ENCODE measurements at regions not wholly inside any gene's neighbourhood (a gene's known extent, or its start where the extent isn't known, plus 50 kb on each side); places are given as distances from the start of the nearest gene placed in this dataset.
"Not testable (repeated sequence)": the region's sequence is repeated elsewhere in the genome, so short reads cannot be mapped to it uniquely, and the experiment has no call there.

- in situ Hi-C loops (cut with MboI; ENCODE audit: low pct_ligation_motif_present in 1 of 4, low pct_unique_long_range_greater_than_20kb in 1 of 4, low sequenced_read_pairs in 3 of 4): no loop called here
- no peak for DNase-seq
- 40 to 68% methylated on average over 1 to 10 of the region's 10 CpGs for WGBS, 2 donors (ENCODE audit: low coverage in 1 of 2)
These were observed 132.8 kb upstream of the FUNDC1 start for GRCh38 chrX:44675362-44676024.

DNA sequence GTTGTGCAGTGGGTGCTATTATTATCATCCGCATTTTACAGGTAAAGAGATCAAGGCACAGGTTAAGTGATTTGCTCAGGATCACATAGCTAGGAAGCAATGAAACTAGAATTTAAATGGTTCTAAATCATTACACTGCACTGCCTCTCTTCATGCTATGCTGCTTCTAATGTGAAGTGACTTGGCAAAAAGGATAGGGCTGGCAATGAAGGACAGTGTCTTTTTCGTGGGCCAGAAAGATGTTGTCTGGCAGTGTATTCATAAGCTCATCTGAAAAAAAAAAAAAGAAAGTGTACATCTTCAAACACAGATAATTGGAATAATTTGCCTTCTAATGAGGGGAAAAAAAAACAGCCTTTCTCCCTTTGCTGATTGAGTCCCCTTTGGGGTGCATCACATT is 132.2 kb upstream of the FUNDC1 start:
- Histone ChIP-seq H3K27me3 (no peaks in the 10 kb centered on the region), H3K4me3 (no peak overlapping the region), H3K9me3 (no peaks in the 10 kb centered on the region), H3K4me1 (no peaks in the 10 kb centered on the region), H3K27ac (no peak overlapping the region), H3K36me3 (no peaks in the 10 kb centered on the region)
- TF ChIP-seq, protein P1, sequence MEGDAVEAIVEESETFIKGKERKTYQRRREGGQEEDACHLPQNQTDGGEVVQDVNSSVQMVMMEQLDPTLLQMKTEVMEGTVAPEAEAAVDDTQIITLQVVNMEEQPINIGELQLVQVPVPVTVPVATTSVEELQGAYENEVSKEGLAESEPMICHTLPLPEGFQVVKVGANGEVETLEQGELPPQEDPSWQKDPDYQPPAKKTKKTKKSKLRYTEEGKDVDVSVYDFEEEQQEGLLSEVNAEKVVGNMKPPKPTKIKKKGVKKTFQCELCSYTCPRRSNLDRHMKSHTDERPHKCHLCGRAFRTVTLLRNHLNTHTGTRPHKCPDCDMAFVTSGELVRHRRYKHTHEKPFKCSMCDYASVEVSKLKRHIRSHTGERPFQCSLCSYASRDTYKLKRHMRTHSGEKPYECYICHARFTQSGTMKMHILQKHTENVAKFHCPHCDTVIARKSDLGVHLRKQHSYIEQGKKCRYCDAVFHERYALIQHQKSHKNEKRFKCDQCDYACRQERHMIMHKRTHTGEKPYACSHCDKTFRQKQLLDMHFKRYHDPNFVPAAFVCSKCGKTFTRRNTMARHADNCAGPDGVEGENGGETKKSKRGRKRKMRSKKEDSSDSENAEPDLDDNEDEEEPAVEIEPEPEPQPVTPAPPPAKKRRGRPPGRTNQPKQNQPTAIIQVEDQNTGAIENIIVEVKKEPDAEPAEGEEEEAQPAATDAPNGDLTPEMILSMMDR (IDR thresholded peaks at IDR 0.05): no peak
- TF ChIP-seq POLR2A (IDR thresholded peaks at IDR 0.05) (no peak), EP300 (IDR thresholded peaks at IDR 0.05; ENCODE audit: low read depth) (no peak), POLR2AphosphoS5 (IDR thresholded peaks at IDR 0.05) (no peak)
- in situ Hi-C loops (cut with MboI; ENCODE audit: low pct_ligation_motif_present in 1 of 4, low pct_unique_long_range_greater_than_20kb in 1 of 4, low sequenced_read_pairs in 3 of 4) (no loop called here), intact Hi-C loops (cut with DNase I; ENCODE audit: low total_unique reads) (no loop called here)
- DNase-seq: no peak
- WGBS, 2 donors (ENCODE audit: low coverage in 1 of 2): 30 to 70% methylated on average over 1 to 2 of the region's 2 CpGs

More at GRCh38 chrX:44675362-44676024, 132.8 kb upstream of the FUNDC1 start:
- TF ChIP-seq POLR2AphosphoS5 (IDR thresholded peaks at IDR 0.05) (no peak), POLR2A (IDR thresholded peaks at IDR 0.05) (no peak), EP300 (IDR thresholded peaks at IDR 0.05; ENCODE audit: low read depth) (no peak)
- TF ChIP-seq, protein P1 (IDR thresholded peaks at IDR 0.05): no peak
- H3K9me3 ChIP-seq: no peaks in the 10 kb centered on the region
- H3K27me3 ChIP-seq: no peaks in the 10 kb centered on the region
- H3K36me3 ChIP-seq: no peaks in the 10 kb centered on the region
- H3K4me3 ChIP-seq: no peak overlapping the region
- no peaks in the 10 kb centered on the region for H3K4me1 ChIP-seq
- no peak overlapping the region for H3K27ac ChIP-seq
- intact Hi-C loops (cut with DNase I; ENCODE audit: low total_unique reads): no loop called here

DNA sequence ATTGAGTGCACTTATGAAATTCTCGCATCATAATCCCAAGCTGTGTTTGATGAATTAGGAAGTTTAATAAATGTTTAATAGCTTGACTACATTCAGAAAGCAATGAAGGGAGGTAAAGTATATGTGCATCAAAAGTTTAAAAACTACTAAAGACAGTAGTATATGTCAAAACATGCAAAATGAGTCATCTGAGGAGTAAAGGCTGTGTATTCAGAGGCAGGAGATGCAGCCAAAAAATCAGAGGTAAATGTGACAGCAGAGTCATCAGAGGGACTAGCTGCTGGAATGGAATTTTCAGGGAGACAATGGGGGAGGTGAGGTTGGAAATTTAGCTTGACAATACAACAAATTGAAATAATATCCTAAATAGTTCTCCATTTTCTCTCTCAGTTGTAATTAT is 127.0 kb upstream of the FUNDC1 start:
- 77% methylated on average over 1 of the region's 1 CpG; no CpG with 5 or more reads in 1 of the 2 donors for WGBS, 2 donors (ENCODE audit: low coverage in 1 of 2)
- Histone ChIP-seq H3K4me3 (no peak overlapping the region), H3K9me3 (no peaks in the 10 kb centered on the region), H3K4me1 (no peaks in the 10 kb centered on the region), H3K27ac (no peak overlapping the region), H3K27me3 (no peaks in the 10 kb centered on the region), H3K36me3 (no peaks in the 10 kb centered on the region)
- no peak for TF ChIP-seq EP300 (IDR thresholded peaks at IDR 0.05; ENCODE audit: low read depth)
- no peak for TF ChIP-seq POLR2AphosphoS5 (IDR thresholded peaks at IDR 0.05)
- TF ChIP-seq, protein P1 (IDR thresholded peaks at IDR 0.05): no peak
- no peak for TF ChIP-seq POLR2A (IDR thresholded peaks at IDR 0.05)
- in situ Hi-C loops (cut with MboI; ENCODE audit: low pct_ligation_motif_present in 1 of 4, low pct_unique_long_range_greater_than_20kb in 1 of 4, low sequenced_read_pairs in 3 of 4) (no loop called here), intact Hi-C loops (cut with DNase I; ENCODE audit: low total_unique reads) (no loop called here)
- DNase-seq: no peak

- intact Hi-C loops (cut with DNase I; ENCODE audit: low total_unique reads): no loop called here
These were observed 125.1 kb upstream of the FUNDC1 start for GRCh38 chrX:44667771-44668170.

DNA sequence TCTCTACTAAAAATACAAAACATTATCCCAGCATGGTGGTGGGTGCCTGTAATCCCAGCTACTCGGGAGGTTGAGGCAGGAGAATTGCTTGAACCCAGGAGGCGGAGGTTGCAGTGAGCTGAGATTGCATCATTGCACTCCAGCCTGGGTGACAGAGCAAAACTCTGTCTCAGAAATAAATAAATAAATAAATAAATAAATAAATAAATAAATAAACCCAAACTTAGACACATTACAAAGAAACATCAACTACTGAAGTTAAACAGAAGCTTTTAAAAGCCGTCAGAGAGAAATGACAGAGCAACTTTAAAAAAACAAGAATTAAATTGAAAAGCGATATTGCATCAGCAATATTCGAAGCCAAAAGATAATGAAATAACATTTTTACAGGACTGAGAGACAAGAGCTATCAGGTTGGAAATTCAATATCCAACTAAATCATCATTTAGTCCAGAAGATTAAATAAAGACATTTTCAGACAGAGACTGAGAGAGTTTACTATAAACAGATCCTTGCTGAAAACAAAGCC is 115.1 kb upstream of the FUNDC1 start:
- H3K4me3 ChIP-seq; H3K9me3 ChIP-seq; H3K27me3 ChIP-seq; H3K36me3 ChIP-seq; H3K27ac ChIP-seq; in situ Hi-C loops (cut with MboI; ENCODE audit: low pct_ligation_motif_present in 1 of 4, low pct_unique_long_range_greater_than_20kb in 1 of 4, low sequenced_read_pairs in 3 of 4); DNase-seq; H3K4me1 ChIP-seq; intact Hi-C loops (cut with DNase I; ENCODE audit: low total_unique reads): not testable (repeated sequence)
- WGBS, 2 donors (ENCODE audit: low coverage in 1 of 2): 80 to 82% methylated on average over 1 to 5 of the region's 5 CpGs

More at GRCh38 chrX:44667771-44668170, 125.1 kb upstream of the FUNDC1 start:
- in situ Hi-C loops (cut with MboI; ENCODE audit: low pct_ligation_motif_present in 1 of 4, low pct_unique_long_range_greater_than_20kb in 1 of 4, low sequenced_read_pairs in 3 of 4): no loop called here
- DNase-seq: no peak
- Histone ChIP-seq H3K36me3 (no peaks in the 10 kb centered on the region), H3K9me3 (no peaks in the 10 kb centered on the region), H3K4me1 (no peaks in the 10 kb centered on the region), H3K4me3 (no peak overlapping the region), H3K27ac (no peak overlapping the region), H3K27me3 (no peaks in the 10 kb centered on the region)
- TF ChIP-seq EP300 (IDR thresholded peaks at IDR 0.05; ENCODE audit: low read depth): no peak
- no peak for TF ChIP-seq POLR2A (IDR thresholded peaks at IDR 0.05)
- TF ChIP-seq POLR2AphosphoS5 (IDR thresholded peaks at IDR 0.05): no peak
- 53% methylated on average over 3 of the region's 3 CpGs; no CpG with 5 or more reads in 1 of the 2 donors for WGBS, 2 donors (ENCODE audit: low coverage in 1 of 2)
